GM19328 (cell line): ENCODE measurements at regions not wholly inside any gene's neighbourhood (a gene's known extent, or its start where the extent isn't known, plus 50 kb on each side); places are given as distances from the start of the nearest gene placed in this dataset.

Source experiments
- ATAC-seq: cut with Tn5 transposase; IDR thresholded peaks from one replicate; pipeline ENCODE4 v1.9.1; 2021; ENCODE audit warnings: mild to moderate bottlenecking, moderate library complexity; ENCODE audit not compliant: unreplicated experiment

GRCh38 chr15:94882071-94882712, 650.8 kb downstream of the MCTP2 start:
- ATAC-seq = no peak

GRCh38 chr15:94887391-94887790, 656.0 kb downstream of the MCTP2 start:
- ATAC-seq = no peak

DNA sequence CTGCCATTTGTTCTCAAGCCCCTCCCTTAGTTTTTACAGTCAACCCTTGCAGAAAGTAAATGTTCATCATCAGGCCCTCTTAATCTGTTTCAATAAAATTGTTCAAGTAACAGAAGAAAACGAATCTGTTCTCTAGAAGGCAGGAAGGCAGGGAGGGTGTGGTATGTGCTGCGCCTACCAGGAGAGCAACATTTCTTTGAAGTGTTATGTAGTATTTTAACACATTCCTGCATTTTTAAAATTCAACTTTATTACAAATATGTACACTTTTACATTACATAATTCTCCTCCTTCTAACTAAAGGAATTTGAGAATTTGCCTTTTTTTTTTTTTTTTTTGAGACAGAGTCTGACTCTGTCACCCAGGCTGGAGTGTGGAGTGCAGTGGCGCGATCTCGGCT, 657.8 kb downstream of the MCTP2 start:
- no peak for ATAC-seq

GRCh38 chr15:94893091-94893490, 661.7 kb downstream of the MCTP2 start:
- no peak for ATAC-seq

DNA sequence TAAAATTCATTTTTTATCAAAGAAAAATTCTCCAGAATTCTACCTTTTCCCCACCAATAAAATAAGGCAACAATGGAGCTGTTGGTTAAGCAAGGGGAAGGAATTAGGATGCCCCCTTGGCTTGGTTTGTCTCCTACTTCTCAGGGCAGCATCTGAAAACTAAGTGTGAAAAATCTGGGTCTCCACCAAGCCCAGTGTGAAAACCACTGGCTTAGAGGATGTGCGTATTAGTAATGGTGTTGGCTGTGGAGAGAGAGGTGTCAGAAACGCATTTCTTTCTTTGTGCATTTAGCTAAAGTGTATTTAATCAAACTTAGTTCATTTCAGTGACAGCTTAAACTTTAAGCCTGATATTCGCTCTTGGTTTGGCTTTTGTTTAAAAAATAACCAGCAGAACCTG, 662.7 kb downstream of the MCTP2 start:
- no peak for ATAC-seq

- no peak for ATAC-seq
Observed at GRCh38 chr15:94909510-94909909, 678.1 kb downstream of the MCTP2 start.

- no peak for ATAC-seq
Observed at GRCh38 chr15:94910166-94910565, 678.8 kb downstream of the MCTP2 start.

GRCh38 chr15:94912760-94913159, 681.4 kb downstream of the MCTP2 start:
- ATAC-seq = no peak

- ATAC-seq = no peak
Observed at GRCh38 chr15:94917068-94917467, 685.7 kb downstream of the MCTP2 start.

DNA sequence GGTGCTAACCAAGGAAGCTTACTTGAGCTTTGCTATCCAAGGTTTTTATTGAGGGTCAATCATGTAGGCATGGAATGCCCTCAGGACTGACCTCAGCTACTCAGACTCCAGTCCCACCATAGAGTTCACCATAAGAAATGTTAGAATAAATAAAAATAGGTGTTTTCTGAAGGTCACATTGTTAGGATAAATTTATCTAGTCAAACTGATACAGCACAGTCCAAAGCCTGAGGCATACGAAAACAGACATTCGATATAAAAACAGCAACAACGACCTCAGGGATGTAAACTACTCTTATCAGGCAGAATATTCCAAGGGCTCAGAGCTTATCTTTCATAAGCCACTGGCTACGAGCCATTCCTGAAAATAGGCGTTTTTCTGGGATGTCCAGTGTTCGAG, 690.6 kb downstream of the MCTP2 start:
- ATAC-seq = no peak

GRCh38 chr15:94924057-94924456, 692.7 kb downstream of the MCTP2 start:
- ATAC-seq = no peak

GRCh38 chr15:94924971-94925598, 693.7 kb downstream of the MCTP2 start:
- ATAC-seq = no peak

- no peak for ATAC-seq
Observed at GRCh38 chr15:94925680-94926079, 694.3 kb downstream of the MCTP2 start.

- no peak for ATAC-seq
Observed at GRCh38 chr15:94927003-94927402, 695.6 kb downstream of the MCTP2 start.

DNA sequence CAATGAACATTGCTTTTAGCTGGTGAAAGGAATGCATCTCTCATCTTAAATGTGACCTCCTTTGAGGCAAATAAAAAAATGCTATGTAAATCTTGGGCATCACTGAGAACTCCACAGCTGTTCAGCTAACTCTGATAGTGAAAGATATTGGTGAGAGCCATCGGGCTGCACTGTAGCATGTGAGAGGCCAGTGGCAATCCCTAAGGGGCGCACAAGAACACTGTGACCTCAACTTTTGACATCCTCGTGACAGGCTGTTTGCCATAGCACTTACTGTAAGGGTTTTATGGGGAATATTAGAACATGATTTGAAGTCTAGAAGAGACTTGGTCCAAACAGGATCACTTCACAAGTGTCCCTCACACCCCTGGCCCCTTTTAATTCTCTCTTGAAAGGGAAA, 697.9 kb downstream of the MCTP2 start:
- no peak for ATAC-seq

- ATAC-seq = no peak
Observed at GRCh38 chr15:94930441-94930840, 699.1 kb downstream of the MCTP2 start.

GRCh38 chr15:94930960-94931359, 699.6 kb downstream of the MCTP2 start:
- ATAC-seq = no peak

DNA sequence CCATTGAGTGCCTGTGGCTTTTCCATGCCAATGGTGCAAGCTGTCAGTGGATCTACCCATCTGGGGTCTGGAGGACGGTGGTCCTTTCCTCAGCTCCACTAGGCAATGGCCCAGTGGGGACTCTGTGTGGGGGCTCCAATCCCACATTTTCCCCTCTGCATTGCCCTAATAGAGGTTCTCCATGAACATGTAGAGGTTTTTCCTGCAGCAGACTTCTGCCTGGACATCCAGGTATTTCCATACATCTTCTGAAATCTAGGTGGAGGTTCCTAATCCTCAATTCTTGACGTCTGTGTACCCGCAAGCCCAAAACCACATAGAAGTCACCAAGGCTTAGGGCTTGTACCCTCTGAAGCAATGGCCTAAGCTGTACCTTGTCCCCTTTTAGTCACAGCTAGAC, 703.1 kb downstream of the MCTP2 start:
- no peak for ATAC-seq

DNA sequence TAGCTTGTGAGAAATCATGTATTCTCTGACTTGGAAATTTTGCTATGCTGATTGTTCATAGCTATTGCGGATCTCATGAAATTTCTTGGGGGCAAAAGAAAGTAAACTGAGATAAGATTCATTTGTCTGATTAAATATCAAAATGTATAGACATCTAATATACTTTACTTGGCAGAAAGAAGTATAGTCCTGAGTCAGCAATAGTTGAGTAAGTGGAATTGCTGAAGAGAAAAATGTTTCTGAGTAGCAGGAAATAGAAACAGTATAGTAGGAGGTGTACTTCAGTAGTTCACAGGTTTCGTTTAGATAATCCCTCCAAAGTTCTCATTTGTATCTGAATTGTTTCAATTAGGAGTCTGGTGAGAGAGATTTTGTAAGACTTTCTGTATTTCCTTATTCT, 705.9 kb downstream of the MCTP2 start:
- no peak for ATAC-seq

DNA sequence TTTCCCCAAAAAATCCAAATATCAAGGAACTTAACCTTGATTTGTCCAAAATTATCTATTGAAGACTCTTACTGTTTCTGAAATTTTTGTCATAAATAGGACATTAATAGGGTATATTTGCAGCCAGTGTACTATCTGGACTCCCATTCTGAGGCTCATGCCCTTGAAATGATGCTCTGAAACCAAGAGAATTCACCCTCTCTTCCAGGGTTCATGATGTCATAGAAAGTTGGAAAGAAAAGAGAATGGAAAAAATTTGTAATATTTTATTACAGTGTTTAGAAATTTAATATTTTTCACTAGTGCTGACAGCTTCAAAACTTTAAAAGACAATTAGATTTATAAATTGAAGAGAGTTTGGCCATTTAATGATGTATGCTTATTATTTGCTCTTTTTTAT, 712.5 kb downstream of the MCTP2 start:
- no peak for ATAC-seq

- ATAC-seq = no peak
Observed at GRCh38 chr15:94951538-94951937, 720.2 kb downstream of the MCTP2 start.

GRCh38 chr15:94963953-94964352, 732.6 kb downstream of the MCTP2 start:
- no peak for ATAC-seq

DNA sequence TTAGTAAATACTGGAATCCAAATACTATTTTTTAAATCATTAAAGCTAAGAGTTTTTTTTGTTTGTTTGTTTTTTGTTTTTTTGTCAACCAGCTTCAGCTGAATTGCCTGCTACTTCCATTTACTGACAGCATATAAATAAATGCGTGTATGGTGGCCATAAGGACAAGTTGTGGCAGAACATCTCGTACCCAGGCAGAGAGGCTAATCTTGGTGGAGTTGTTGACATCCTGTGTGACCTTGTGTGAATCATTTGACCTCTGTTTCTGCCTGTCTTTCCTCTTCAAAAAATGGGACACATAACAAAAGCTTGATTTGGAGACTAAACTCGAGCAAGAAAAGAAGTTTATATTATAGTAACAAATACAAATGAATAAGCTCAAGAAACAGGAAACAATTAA, 734.2 kb downstream of the MCTP2 start:
- ATAC-seq = no peak
